GM12878 (cell line): ENCODE measurements at regions not wholly inside any gene's neighbourhood (a gene's known extent, or its start where the extent isn't known, plus 50 kb on each side); places are given as distances from the start of the nearest gene placed in this dataset.

ENCODE experiments used
- ATAC-seq: fragments of 200-7000 bp; cut with Tn5 transposase; 3 replicates; pipeline ENCODE4 v1.9.1; 2020; ENCODE audit warnings: mild to moderate bottlenecking, moderate library complexity
- BruUV-seq: library from RNA; stranded (reverse); fragments of 400-500 nt; replicated peaks from 2 replicates; lab custom pipeline; 2021; lab: Mats Ljungman, UMichigan
- CTCF ChIA-PET: fragments of 300-600 bp; sonication (Branson Sonifier 250); formaldehyde crosslinking; extraction: SDS; loops from one replicate; lab custom pipeline; 2021; ENCODE audit warnings: inconsistent platforms; lab: Yijun Ruan, JAX
- POLR2A ChIA-PET: fragments of 350-600 bp; formaldehyde crosslinking; extraction: SDS; loops from one replicate; lab custom pipeline; 2021; ENCODE audit warnings: inconsistent platforms; lab: Charles Lee
- RAD21 ChIA-PET: fragments of 300-600 bp; sonication (Branson Sonifier 250); formaldehyde crosslinking; loops from one replicate; lab custom pipeline; 2023; ENCODE audit warnings: antibody characterized with exemption; ENCODE audit not compliant: unreplicated experiment; lab: Charles Lee
- SMC1A ChIA-PET: fragments of 300-600 bp; sonication (Branson Sonifier 250); formaldehyde crosslinking; loops from one replicate; lab custom pipeline; 2023; ENCODE audit not compliant: unreplicated experiment, uncharacterized antibody; lab: Charles Lee
- DNase-seq: peaks from one replicate; pipeline ENCODE4 v3.0.0-alpha.2; 2011; ENCODE audit warnings: low read depth, low spot score
- FAIRE-seq: peaks from 3 replicates; lab custom pipeline; 2011; peaks lifted over from hg19 to GRCh38; lab: Jason Lieb, UNC
- H2AFZ ChIP-seq: 2 replicates; pipeline ENCODE4 v1.6.0; 2011; ENCODE audit warnings: low read depth, low read length, control low read depth; ENCODE audit not compliant: control insufficient read depth
- H3K27ac ChIP-seq: 2 replicates; pipeline ENCODE4 v1.5.1; 2011; ENCODE audit warnings: control low read depth; ENCODE audit not compliant: control insufficient read depth, insufficient read depth
- H3K27me3 ChIP-seq, 2 experiments: replicated peaks in 1 of 2; 2 replicates each; pipeline versions ENCODE4 v1.6.0 to v1.6.1; 2011; ENCODE audit warnings: low read length in 1 of 2; ENCODE audit not compliant: control insufficient read depth in 2 of 2, insufficient read depth in 2 of 2
- H3K36me3 ChIP-seq, 2 experiments: 2 replicates each; pipeline ENCODE4 v1.5.1; 2011; ENCODE audit warnings: low read length in 1 of 2; ENCODE audit not compliant: control insufficient read depth in 2 of 2, insufficient read depth in 2 of 2
- H3K4me1 ChIP-seq: 2 replicates; pipeline ENCODE4 v1.6.1; 2011; ENCODE audit warnings: mild to moderate bottlenecking, low read length, moderate library complexity, mixed read lengths; ENCODE audit not compliant: control insufficient read depth, insufficient read depth
- H3K4me2 ChIP-seq: 2 replicates; pipeline ENCODE4 v1.6.0; 2011; ENCODE audit warnings: control low read depth; ENCODE audit not compliant: control insufficient read depth, insufficient read depth
- H3K4me3 ChIP-seq: fragments of 200-600 bp; sonication (generic); 2 replicates; pipeline ENCODE4 v1.5.1; 2016
- H3K79me2 ChIP-seq: 2 replicates; pipeline ENCODE4 v1.6.0; 2011; ENCODE audit warnings: low read length; ENCODE audit not compliant: control insufficient read depth, insufficient read depth
- H3K9ac ChIP-seq: 2 replicates; pipeline ENCODE4 v1.8.0; 2011; ENCODE audit warnings: low read length, control low read depth, mixed read lengths; ENCODE audit not compliant: control insufficient read depth, insufficient read depth
- H3K9me3 ChIP-seq: replicated peaks from 3 replicates; pipeline ENCODE4 v1.5.1; 2011; ENCODE audit warnings: mild to moderate bottlenecking, low read length; ENCODE audit not compliant: control insufficient read depth, insufficient read depth
- H4K20me1 ChIP-seq: 2 replicates; pipeline ENCODE4 v1.6.0; 2011; ENCODE audit not compliant: control insufficient read depth, insufficient read depth
- CEBPB ChIP-seq, 2 experiments: fragments of 150-350 bp in 1 of 2; IDR thresholded peaks; 2 replicates each; pipeline ENCODE4 v1.6.1; 2012 to 2014; ENCODE audit warnings: low read depth in 2 of 2, low read length in 2 of 2, borderline replicate concordance in 1 of 2, inconsistent platforms in 1 of 2
- EP300 ChIP-seq, 2 experiments: fragments of 150-350 bp in 1 of 2; IDR thresholded peaks; 2 replicates each; pipeline ENCODE4 v1.6.1; 2011 to 2012; ENCODE audit warnings: low read depth in 2 of 2, low read length in 2 of 2, borderline replicate concordance in 1 of 2, improper control_type of control experiment in 1 of 2, inconsistent platforms in 1 of 2; ENCODE audit not compliant: control insufficient read depth in 1 of 2
- ETV6 ChIP-seq, 2 experiments: fragments of 450-650 bp in 1 of 2; IDR thresholded peaks in 1 of 2; conservative IDR thresholded peaks in 1 of 2; 2 replicates each; pipeline ENCODE4 v1.6.1; 2014; ENCODE audit warnings: antibody characterized with exemption in 1 of 2, borderline replicate concordance in 1 of 2, low read depth in 1 of 2, mild to moderate bottlenecking in 1 of 2, moderate library complexity in 1 of 2
- IRF4 ChIP-seq: IDR thresholded peaks from 2 replicates; pipeline ENCODE4 v1.6.1; 2011; ENCODE audit warnings: low read depth, low read length
- NKRF ChIP-seq: fragments of 450-650 bp; conservative IDR thresholded peaks from 2 replicates; pipeline ENCODE4 v1.6.1; 2017; ENCODE audit warnings: mild to moderate bottlenecking, moderate library complexity
- PKNOX1 ChIP-seq: fragments of 450-650 bp; IDR thresholded peaks from 2 replicates; pipeline ENCODE4 v1.6.1; 2016; ENCODE audit warnings: mild to moderate bottlenecking
- RCOR1 ChIP-seq: conservative IDR thresholded peaks from 2 replicates; pipeline ENCODE4 v1.6.1; 2012; ENCODE audit warnings: low read depth, low read length, improper control_type of control experiment
- SPI1 ChIP-seq: IDR thresholded peaks from 2 replicates; pipeline ENCODE4 v1.6.1; 2011; ENCODE audit warnings: low read depth, mild to moderate bottlenecking, low read length, moderate library complexity, borderline replicate concordance; ENCODE audit not compliant: insufficient read depth
- YBX1 ChIP-seq: fragments of 450-650 bp; IDR thresholded peaks from 2 replicates; pipeline ENCODE4 v1.6.1; 2016; ENCODE audit warnings: antibody characterized with exemption
- WGBS: methylation state at CpG from one replicate; pipeline ENCODE4 v1.1.6; 2016; ENCODE audit warnings: low lambda C conversion rate; ENCODE audit not compliant: insufficient replicate concordance, insufficient coverage; ENCODE audit errors: missing lambda C conversion rate; 5-methylcytosine and 5-hydroxymethylcytosine counted together
- in situ Hi-C: fragments of 300-500 bp; cut with MboI; formaldehyde crosslinking; loops from 9 replicates; pipeline ENCODE4 v1.14.3; 2018; ENCODE audit warnings: mixed read lengths
- intact Hi-C: fragments of 100-400 bp; cut with micrococcal nuclease; formaldehyde crosslinking; loops from one replicate; pipeline ENCODE4 v1.14.2; 2022; ENCODE audit not compliant: unreplicated experiment

- H3K27me3 ChIP-seq = no peaks in the 10 kb centered on the region
- no peak for TF ChIP-seq SPI1
- no peak for TF ChIP-seq CEBPB (IDR thresholded peaks at IDR 0.05; ENCODE audit: borderline replicate concordance in 1 of 2, low read depth in 2 of 2, low read length in 2 of 2)
- no peak for TF ChIP-seq NKRF
- TF ChIP-seq IRF4 = no peak
- no peak for TF ChIP-seq EP300 (IDR thresholded peaks at IDR 0.05; ENCODE audit: borderline replicate concordance in 1 of 2, control insufficient read depth in 1 of 2, low read depth in 2 of 2, low read length in 2 of 2)
- TF ChIP-seq ETV6 (conservative IDR thresholded peaks at IDR 0.05 in 1 of 2, IDR thresholded peaks at IDR 0.05 in 1 of 2; ENCODE audit: borderline replicate concordance in 1 of 2, low read depth in 1 of 2) = no peak
- no peak for TF ChIP-seq PKNOX1
- no peak for TF ChIP-seq RCOR1
- TF ChIP-seq YBX1 = no peak
- no peak overlapping the region for H3K4me3 ChIP-seq
- no peak overlapping the region for H2AFZ ChIP-seq
- WGBS = 0% methylated on average over 7 of the region's 7 CpGs
- H3K36me3 ChIP-seq = no peaks in the 10 kb centered on the region
- DNase-seq = no peak
- intact Hi-C loops = no loop called here
- in situ Hi-C loops = no loop called here
- CTCF ChIA-PET = no interaction called here
- POLR2A ChIA-PET = no interaction called here
- no peaks in the 10 kb centered on the region for H3K79me2 ChIP-seq
- SMC1A ChIA-PET = no interaction called here
- RAD21 ChIA-PET = no interaction called here
- H4K20me1 ChIP-seq = no peaks in the 10 kb centered on the region
- FAIRE-seq = no peak
- no peaks in the 10 kb centered on the region for H3K9me3 ChIP-seq
- H3K9ac ChIP-seq = no peak overlapping the region
- no peaks in the 10 kb centered on the region for H3K4me1 ChIP-seq
- H3K27ac ChIP-seq = no peak overlapping the region
- H3K4me2 ChIP-seq = no peak overlapping the region
- ATAC-seq = no peak
- no TSS peak for BruUV-seq
These were observed 841.5 kb upstream of the FLRT2 start for GRCh38 chr14:84688297-84689025.
